Loucy (cell line): ENCODE measurements at regions not wholly inside any gene's neighbourhood (a gene's known extent, or its start where the extent isn't known, plus 50 kb on each side); places are given as distances from the start of the nearest gene placed in this dataset.

ENCODE experiments used
- H2AFZ ChIP-seq: fragments of 200-600 bp; sonication (generic); 2 replicates; pipeline ENCODE4 v1.6.0; 2016; ENCODE audit warnings: antibody characterized with exemption, mild to moderate bottlenecking, low read length, moderate library complexity
- H3F3A ChIP-seq: fragments of 200-600 bp; 2 replicates; pipeline ENCODE4 v1.6.0; 2016; ENCODE audit warnings: antibody characterized with exemption, low read depth, mild to moderate bottlenecking
- H3K27me3 ChIP-seq: fragments of 200-600 bp; sonication (generic); 2 replicates; pipeline ENCODE4 v1.6.1; 2014; ENCODE audit warnings: low read length, mild to moderate bottlenecking; ENCODE audit not compliant: insufficient read depth, poor library complexity, severe bottlenecking
- H3K36me3 ChIP-seq: fragments of 200-600 bp; sonication (generic); 2 replicates; pipeline ENCODE4 v1.6.1; 2016; ENCODE audit warnings: low read length; ENCODE audit not compliant: insufficient read depth
- H3K4me1 ChIP-seq: fragments of 200-600 bp; sonication (generic); 2 replicates; pipeline ENCODE4 v1.5.1; 2014; ENCODE audit warnings: low read length, mild to moderate bottlenecking; ENCODE audit not compliant: insufficient read depth, poor library complexity, severe bottlenecking
- H3K4me2 ChIP-seq: fragments of 200-600 bp; sonication (generic); 2 replicates; pipeline ENCODE4 v1.6.0; 2014; ENCODE audit warnings: antibody characterized with exemption, low read length, low read depth, mild to moderate bottlenecking; ENCODE audit not compliant: poor library complexity, severe bottlenecking
- H3K4me3 ChIP-seq: fragments of 200-600 bp; sonication (generic); 2 replicates; pipeline ENCODE4 v1.5.1; 2014; ENCODE audit warnings: low read length, mild to moderate bottlenecking, mixed read lengths; ENCODE audit not compliant: poor library complexity, severe bottlenecking
- H3K79me2 ChIP-seq: fragments of 200-600 bp; sonication (generic); 2 replicates; pipeline ENCODE4 v1.6.1; 2014; ENCODE audit warnings: low read length; ENCODE audit not compliant: insufficient read depth
- H3K9ac ChIP-seq: fragments of 200-600 bp; sonication (generic); 2 replicates; pipeline ENCODE4 v1.6.0; 2014; ENCODE audit warnings: mild to moderate bottlenecking, low read depth, low read length, moderate library complexity; ENCODE audit not compliant: poor library complexity, severe bottlenecking
- H3K9me2 ChIP-seq: fragments of 200-600 bp; sonication (generic); replicated peaks from 2 replicates; pipeline ENCODE4 v1.6.1; 2016; ENCODE audit warnings: low read depth, low read length, mixed read lengths
- H3K9me3 ChIP-seq: fragments of 200-600 bp; sonication (generic); 2 replicates; pipeline ENCODE4 v1.6.1; 2014; ENCODE audit warnings: mild to moderate bottlenecking, antibody characterized with exemption, low read length, low read depth; ENCODE audit not compliant: insufficient read depth
- H4K20me1 ChIP-seq: fragments of 200-600 bp; sonication (generic); 2 replicates; pipeline ENCODE4 v1.6.0; 2014; ENCODE audit warnings: antibody characterized with exemption, low read length, mild to moderate bottlenecking; ENCODE audit not compliant: insufficient read depth, poor library complexity, severe bottlenecking
- CTCF ChIP-seq: fragments of 200-600 bp; sonication (generic); conservative IDR thresholded peaks from 2 replicates; pipeline ENCODE4 v1.5.1; 2014; ENCODE audit warnings: mild to moderate bottlenecking, antibody characterized with exemption, low read length
- EZH2phosphoT487 ChIP-seq: fragments of 200-600 bp; IDR thresholded peaks from 2 replicates; pipeline ENCODE4 v1.6.1; 2018; ENCODE audit warnings: antibody characterized with exemption, mild to moderate bottlenecking, moderate library complexity, borderline replicate concordance

GRCh38 chr16:63195336-63195735 is 1159.1 kb upstream of the CDH8 start:
- Histone ChIP-seq H3K9ac (no peak overlapping the region), H3K36me3 (no peaks in the 10 kb centered on the region), H3K9me2 (no peaks in the 10 kb centered on the region), H2AFZ (no peak overlapping the region), H4K20me1 (no peaks in the 10 kb centered on the region), H3K9me3 (no peaks in the 10 kb centered on the region), H3K79me2 (no peaks in the 10 kb centered on the region), H3K4me1 (no peaks in the 10 kb centered on the region), H3K27me3 (no peaks in the 10 kb centered on the region), H3F3A (no peaks in the 10 kb centered on the region), H3K4me2 (no peak overlapping the region), H3K4me3 (no peak overlapping the region)
- TF ChIP-seq CTCF, result no peak
- no peak for TF ChIP-seq EZH2phosphoT487

GRCh38 chr16:63192980-63193379 is 1156.7 kb upstream of the CDH8 start:
- Histone ChIP-seq H4K20me1 (no peaks in the 10 kb centered on the region), H3K27me3 (no peaks in the 10 kb centered on the region), H3K4me2 (no peak overlapping the region), H3K9me3 (no peaks in the 10 kb centered on the region), H3F3A (no peaks in the 10 kb centered on the region), H2AFZ (no peak overlapping the region), H3K36me3 (no peaks in the 10 kb centered on the region), H3K4me3 (no peak overlapping the region), H3K4me1 (no peaks in the 10 kb centered on the region), H3K79me2 (no peaks in the 10 kb centered on the region), H3K9me2 (no peaks in the 10 kb centered on the region), H3K9ac (no peak overlapping the region)
- no peak for TF ChIP-seq CTCF
- no peak for TF ChIP-seq EZH2phosphoT487

- H3K4me1 ChIP-seq, result no peaks in the 10 kb centered on the region
- H3K9ac ChIP-seq, result no peak overlapping the region
- no peak overlapping the region for H2AFZ ChIP-seq
- H3K9me2 ChIP-seq, result no peaks in the 10 kb centered on the region
- H3K9me3 ChIP-seq, result no peaks in the 10 kb centered on the region
- no peaks in the 10 kb centered on the region for H3K27me3 ChIP-seq
- no peak for TF ChIP-seq EZH2phosphoT487
- TF ChIP-seq CTCF, result no peak
- H3K4me3 ChIP-seq, result no peak overlapping the region
- H4K20me1 ChIP-seq, result no peaks in the 10 kb centered on the region
- no peaks in the 10 kb centered on the region for H3K36me3 ChIP-seq
- H3K79me2 ChIP-seq, result no peaks in the 10 kb centered on the region
- H3F3A ChIP-seq, result no peaks in the 10 kb centered on the region
- H3K4me2 ChIP-seq, result no peak overlapping the region
Measured at GRCh38 chr16:63188086-63188771, 1152.0 kb upstream of the CDH8 start.
